ENCODE measurements at regions not wholly inside any gene's neighbourhood (a gene's known extent, or its start where the extent isn't known, plus 50 kb on each side); places are given as distances from the start of the nearest gene placed in this dataset.
"Not testable (repeated sequence)": the region's sequence is repeated elsewhere in the genome, so short reads cannot be mapped to it uniquely, and the experiment has no call there.

- H3K4me1 ChIP-seq (ENCODE audit: control insufficient read depth, insufficient read depth, low read length, poor library complexity, severe bottlenecking) = no peaks in the 10 kb centered on the region
- H3K36me3 ChIP-seq (ENCODE audit: control insufficient read depth, insufficient read depth, low read length) = no peaks in the 10 kb centered on the region
- H3K27ac ChIP-seq (ENCODE audit: low read depth, low read length, severe bottlenecking) = no peak overlapping the region
- H3K4me3 ChIP-seq (ENCODE audit: extremely low read depth, insufficient read depth, low read length, poor library complexity, severe bottlenecking) = no peak overlapping the region
- no peaks in the 10 kb centered on the region for H3K9me3 ChIP-seq (ENCODE audit: control insufficient read depth, low read length)
Measured at GRCh38 chr2:34828481-34828880, 1229.4 kb upstream of the FAM98A start.

- Histone ChIP-seq H3K27ac (ENCODE audit: low read depth, low read length, severe bottlenecking) (no peak overlapping the region), H3K4me1 (ENCODE audit: control insufficient read depth, insufficient read depth, low read length, poor library complexity, severe bottlenecking) (no peaks in the 10 kb centered on the region), H3K9me3 (ENCODE audit: control insufficient read depth, low read length) (no peaks in the 10 kb centered on the region), H3K36me3 (ENCODE audit: control insufficient read depth, insufficient read depth, low read length) (no peaks in the 10 kb centered on the region), H3K4me3 (ENCODE audit: extremely low read depth, insufficient read depth, low read length, poor library complexity, severe bottlenecking) (no peak overlapping the region)
- WGBS, 2 experiments (ENCODE audit: insufficient coverage in 2 of 2) = 83 to 88% methylated on average over 1 of the region's 1 CpG
Measured at GRCh38 chr2:34827398-34827797, 1228.3 kb upstream of the FAM98A start.

- Histone ChIP-seq H3K4me1 (ENCODE audit: control insufficient read depth, insufficient read depth, low read length, poor library complexity, severe bottlenecking) (no peaks in the 10 kb centered on the region), H3K27ac (ENCODE audit: low read depth, low read length, severe bottlenecking) (no peak overlapping the region), H3K9me3 (ENCODE audit: control insufficient read depth, low read length) (no peaks in the 10 kb centered on the region), H3K4me3 (ENCODE audit: extremely low read depth, insufficient read depth, low read length, poor library complexity, severe bottlenecking) (no peak overlapping the region), H3K36me3 (ENCODE audit: control insufficient read depth, insufficient read depth, low read length) (no peaks in the 10 kb centered on the region)
- whole genome bisulfite sequencing, 2 experiments (ENCODE audit: insufficient coverage in 2 of 2) = 94 to 100% methylated on average over 2 of the region's 4 CpGs
Measured at GRCh38 chr2:34825686-34826085, 1226.6 kb upstream of the FAM98A start.

GRCh38 chr2:34822616-34823015 lies 1223.5 kb upstream of the FAM98A start:
- H3K27ac ChIP-seq (ENCODE audit: low read depth, low read length, severe bottlenecking) = no peak overlapping the region
- no peaks in the 10 kb centered on the region for H3K4me1 ChIP-seq (ENCODE audit: control insufficient read depth, insufficient read depth, low read length, poor library complexity, severe bottlenecking)
- WGBS, 2 experiments (ENCODE audit: insufficient coverage in 2 of 2) = 71% methylated on average over 1 of the region's 3 CpGs; no CpG with 5 or more reads in 1 of the 2 experiments
- no peak overlapping the region for H3K4me3 ChIP-seq (ENCODE audit: extremely low read depth, insufficient read depth, low read length, poor library complexity, severe bottlenecking)
- H3K36me3 ChIP-seq (ENCODE audit: control insufficient read depth, insufficient read depth, low read length) = no peaks in the 10 kb centered on the region
- H3K9me3 ChIP-seq (ENCODE audit: control insufficient read depth, low read length) = no peaks in the 10 kb centered on the region

GRCh38 chr2:34815052-34815741 lies 1216.1 kb upstream of the FAM98A start:
- 89 to 92% methylated on average over 1 to 2 of the region's 4 CpGs for WGBS, 2 experiments (ENCODE audit: insufficient coverage in 2 of 2)
- Histone ChIP-seq H3K4me3 (ENCODE audit: extremely low read depth, insufficient read depth, low read length, poor library complexity, severe bottlenecking) (no peak overlapping the region), H3K27ac (ENCODE audit: low read depth, low read length, severe bottlenecking) (no peak overlapping the region), H3K36me3 (ENCODE audit: control insufficient read depth, insufficient read depth, low read length) (no peaks in the 10 kb centered on the region), H3K4me1 (ENCODE audit: control insufficient read depth, insufficient read depth, low read length, poor library complexity, severe bottlenecking) (no peaks in the 10 kb centered on the region), H3K9me3 (ENCODE audit: control insufficient read depth, low read length) (no peaks in the 10 kb centered on the region)

- Histone ChIP-seq H3K9me3 (ENCODE audit: control insufficient read depth, low read length) (no peaks in the 10 kb centered on the region), H3K4me3 (ENCODE audit: extremely low read depth, insufficient read depth, low read length, poor library complexity, severe bottlenecking) (no peak overlapping the region), H3K36me3 (ENCODE audit: control insufficient read depth, insufficient read depth, low read length) (no peaks in the 10 kb centered on the region), H3K4me1 (ENCODE audit: control insufficient read depth, insufficient read depth, low read length, poor library complexity, severe bottlenecking) (peaks cover 3% of the 10 kb centered on the region), H3K27ac (ENCODE audit: low read depth, low read length, severe bottlenecking) (no peak overlapping the region)
- 93 to 100% methylated on average over 2 of the region's 2 CpGs for WGBS, 2 experiments (ENCODE audit: insufficient coverage in 2 of 2)
Measured at GRCh38 chr2:34810456-34810855, 1211.4 kb upstream of the FAM98A start.

GRCh38 chr2:34808426-34808825 lies 1209.3 kb upstream of the FAM98A start:
- H3K36me3 ChIP-seq (ENCODE audit: control insufficient read depth, insufficient read depth, low read length) = no peaks in the 10 kb centered on the region
- no CpG with 5 or more reads among the region's 3 CpGs for WGBS, 2 experiments (ENCODE audit: insufficient coverage in 2 of 2)
- no peak overlapping the region for H3K4me3 ChIP-seq (ENCODE audit: extremely low read depth, insufficient read depth, low read length, poor library complexity, severe bottlenecking)

GRCh38 chr2:34806891-34807290 lies 1207.8 kb upstream of the FAM98A start:
- Histone ChIP-seq H3K36me3 (ENCODE audit: control insufficient read depth, insufficient read depth, low read length) (no peaks in the 10 kb centered on the region), H3K4me1 (ENCODE audit: control insufficient read depth, insufficient read depth, low read length, poor library complexity, severe bottlenecking) (peaks cover 3% of the 10 kb centered on the region), H3K27ac (ENCODE audit: low read depth, low read length, severe bottlenecking) (no peak overlapping the region), H3K9me3 (ENCODE audit: control insufficient read depth, low read length) (no peaks in the 10 kb centered on the region), H3K4me3 (ENCODE audit: extremely low read depth, insufficient read depth, low read length, poor library complexity, severe bottlenecking) (no peak overlapping the region)

More at GRCh38 chr2:34808426-34808825, 1209.3 kb upstream of the FAM98A start:
- H3K4me1 ChIP-seq (ENCODE audit: control insufficient read depth, insufficient read depth, low read length, poor library complexity, severe bottlenecking) = peaks cover 3% of the 10 kb centered on the region
- H3K27ac ChIP-seq (ENCODE audit: low read depth, low read length, severe bottlenecking) = no peak overlapping the region
- no peaks in the 10 kb centered on the region for H3K9me3 ChIP-seq (ENCODE audit: control insufficient read depth, low read length)

- Histone ChIP-seq H3K27ac (ENCODE audit: low read depth, low read length, severe bottlenecking) (no peak overlapping the region), H3K4me3 (ENCODE audit: extremely low read depth, insufficient read depth, low read length, poor library complexity, severe bottlenecking) (no peak overlapping the region), H3K9me3 (ENCODE audit: control insufficient read depth, low read length) (no peaks in the 10 kb centered on the region), H3K36me3 (ENCODE audit: control insufficient read depth, insufficient read depth, low read length) (no peaks in the 10 kb centered on the region), H3K4me1 (ENCODE audit: control insufficient read depth, insufficient read depth, low read length, poor library complexity, severe bottlenecking) (peaks cover 3% of the 10 kb centered on the region)
- WGBS, 2 experiments (ENCODE audit: insufficient coverage in 2 of 2) = 67 to 72% methylated on average over 3 of the region's 3 CpGs
Measured at GRCh38 chr2:34806396-34806795, 1207.3 kb upstream of the FAM98A start.

- Histone ChIP-seq H3K4me1 (ENCODE audit: control insufficient read depth, insufficient read depth, low read length, poor library complexity, severe bottlenecking) (no peaks in the 10 kb centered on the region), H3K27ac (ENCODE audit: low read depth, low read length, severe bottlenecking) (no peak overlapping the region), H3K9me3 (ENCODE audit: control insufficient read depth, low read length) (no peaks in the 10 kb centered on the region), H3K36me3 (ENCODE audit: control insufficient read depth, insufficient read depth, low read length) (no peaks in the 10 kb centered on the region), H3K4me3 (ENCODE audit: extremely low read depth, insufficient read depth, low read length, poor library complexity, severe bottlenecking) (no peak overlapping the region)
Measured at GRCh38 chr2:34799556-34799955, 1200.5 kb upstream of the FAM98A start.

- not testable (repeated sequence) for H3K27ac ChIP-seq (ENCODE audit: low read depth, low read length, severe bottlenecking); H3K4me3 ChIP-seq (ENCODE audit: extremely low read depth, insufficient read depth, low read length, poor library complexity, severe bottlenecking); H3K4me1 ChIP-seq (ENCODE audit: control insufficient read depth, insufficient read depth, low read length, poor library complexity, severe bottlenecking); H3K36me3 ChIP-seq (ENCODE audit: control insufficient read depth, insufficient read depth, low read length); H3K9me3 ChIP-seq (ENCODE audit: control insufficient read depth, low read length)
- WGBS, 2 experiments (ENCODE audit: insufficient coverage in 2 of 2) = 58 to 65% methylated on average over 2 to 3 of the region's 5 CpGs
Measured at GRCh38 chr2:34795586-34795985, 1196.5 kb upstream of the FAM98A start.
